SU-DHL-6 (cell line): ENCODE measurements at regions not wholly inside any gene's neighbourhood (a gene's known extent, or its start where the extent isn't known, plus 50 kb on each side); places are given as distances from the start of the nearest gene placed in this dataset.

Source experiments
- CTCF ChIP-seq: fragments of 200-600 bp; sonication (generic); IDR thresholded peaks from one replicate; pipeline ENCODE4 v1.5.1; 2017; ENCODE audit warnings: antibody characterized with exemption, mild to moderate bottlenecking, low read length, moderate library complexity; ENCODE audit not compliant: insufficient read depth, poor library complexity, severe bottlenecking
- EZH2phosphoT487 ChIP-seq: fragments of 200-600 bp; sonication (generic), shearing (Covaris generic); conservative IDR thresholded peaks from 2 replicates; pipeline ENCODE4 v1.6.1; 2018; ENCODE audit warnings: mild to moderate bottlenecking, antibody characterized with exemption, low read length, moderate library complexity, mixed read lengths

GRCh38 chr16:55239723-55240122 lies 84.3 kb upstream of the IRX6 start:
- TF ChIP-seq CTCF (no peak), EZH2phosphoT487 (no peak)
